ENCODE measurements at regions not wholly inside any gene's neighbourhood (a gene's known extent, or its start where the extent isn't known, plus 50 kb on each side); places are given as distances from the start of the nearest gene placed in this dataset.
"Not testable (repeated sequence)": the region's sequence is repeated elsewhere in the genome, so short reads cannot be mapped to it uniquely, and the experiment has no call there.

- DNase-seq, result no peak
Observed at GRCh38 chr2:176781570-176782217, 430.9 kb upstream of the HNRNPA3 start.

- DNase-seq, result no peak
Observed at GRCh38 chr2:176784633-176785200, 427.9 kb upstream of the HNRNPA3 start.

GRCh38 chr2:176789751-176790150, 422.8 kb upstream of the HNRNPA3 start:
- no peak for DNase-seq

- no peak for DNase-seq
Observed at GRCh38 chr2:176790468-176790867, 422.1 kb upstream of the HNRNPA3 start.

GRCh38 chr2:176793792-176794191, 418.8 kb upstream of the HNRNPA3 start:
- no peak for DNase-seq

- DNase-seq, result no peak
Observed at GRCh38 chr2:176794392-176794791, 418.2 kb upstream of the HNRNPA3 start.

- no peak for DNase-seq
Observed at GRCh38 chr2:176795823-176796222, 416.8 kb upstream of the HNRNPA3 start.

- not testable (repeated sequence) for DNase-seq
Observed at GRCh38 chr2:176796677-176797076, 415.9 kb upstream of the HNRNPA3 start.

- DNase-seq, result no peak
Observed at GRCh38 chr2:176804392-176804791, 408.2 kb upstream of the HNRNPA3 start.

- DNase-seq, result no peak
Observed at GRCh38 chr2:176805345-176805744, 407.2 kb upstream of the HNRNPA3 start.

GRCh38 chr2:176812246-176812775, 400.3 kb upstream of the HNRNPA3 start:
- no peak for DNase-seq

GRCh38 chr2:176813156-176813555, 399.4 kb upstream of the HNRNPA3 start:
- DNase-seq, result no peak

- no peak for DNase-seq
Observed at GRCh38 chr2:176813621-176814049, 399.0 kb upstream of the HNRNPA3 start.

GRCh38 chr2:176814274-176814673, 398.3 kb upstream of the HNRNPA3 start:
- DNase-seq, result no peak

GRCh38 chr2:176814740-176815367, 397.7 kb upstream of the HNRNPA3 start:
- peak; percentile 41 for DNase-seq

- no peak for DNase-seq
Observed at GRCh38 chr2:176817061-176817565, 395.5 kb upstream of the HNRNPA3 start.

GRCh38 chr2:176818076-176818475, 394.5 kb upstream of the HNRNPA3 start:
- DNase-seq, result no peak

- no peak for DNase-seq
Observed at GRCh38 chr2:176818617-176819016, 394.0 kb upstream of the HNRNPA3 start.

GRCh38 chr2:176819306-176819705, 393.3 kb upstream of the HNRNPA3 start:
- no peak for DNase-seq

GRCh38 chr2:176820371-176820932, 392.1 kb upstream of the HNRNPA3 start:
- DNase-seq, result no peak

GRCh38 chr2:176821350-176821749, 391.2 kb upstream of the HNRNPA3 start:
- no peak for DNase-seq

- DNase-seq, result no peak
Observed at GRCh38 chr2:176822060-176822459, 390.5 kb upstream of the HNRNPA3 start.

- DNase-seq, result peak; percentile 56
Observed at GRCh38 chr2:176826356-176826755, 386.2 kb upstream of the HNRNPA3 start.

Data from CD4-positive, alpha-beta T cell treated with Interleukin-12 subunit alpha and Interleukin-12 subunit beta, for 1 hour (primary cell).